OCI-LY7 (cell line): ENCODE measurements at regions not wholly inside any gene's neighbourhood (a gene's known extent, or its start where the extent isn't known, plus 50 kb on each side); places are given as distances from the start of the nearest gene placed in this dataset.

Source experiments
- BruUV-seq: library from RNA; stranded (reverse); fragments of 400-500 nt; replicated peaks from 2 replicates; lab custom pipeline; 2021; lab: Mats Ljungman, UMichigan
- CTCF ChIA-PET: fragments of 300-600 bp; sonication (Branson Sonifier 250); formaldehyde crosslinking; loops from one replicate; lab custom pipeline; 2022; ENCODE audit warnings: antibody characterized with exemption; ENCODE audit not compliant: unreplicated experiment; lab: Charles Lee
- POLR2A ChIA-PET: fragments of 300-600 bp; sonication (Branson Sonifier 250); formaldehyde crosslinking; loops from one replicate; lab custom pipeline; 2022; ENCODE audit warnings: antibody characterized with exemption; lab: Charles Lee
- DNase-seq: peaks from one replicate; pipeline ENCODE4 v3.0.0-alpha.2; 2015; ENCODE audit warnings: low spot score
- H2AFZ ChIP-seq: fragments of 200-600 bp; sonication (generic), shearing (Covaris generic); 2 replicates; pipeline ENCODE4 v1.6.1; 2014; ENCODE audit warnings: mild to moderate bottlenecking, antibody characterized with exemption, low read length, moderate library complexity
- H3K27ac ChIP-seq: fragments of 200-600 bp; sonication (generic); 2 replicates; pipeline ENCODE4 v1.5.1; 2014; ENCODE audit warnings: mixed run types, low read depth, mild to moderate bottlenecking, moderate library complexity, low read length, inconsistent platforms; ENCODE audit not compliant: poor library complexity, severe bottlenecking
- H3K36me3 ChIP-seq: fragments of 200-600 bp; sonication (generic); 2 replicates; pipeline ENCODE4 v1.6.1; 2014; ENCODE audit warnings: mild to moderate bottlenecking, antibody characterized with exemption, low read length, moderate library complexity, mixed read lengths; ENCODE audit not compliant: insufficient read depth
- H3K4me1 ChIP-seq: fragments of 200-600 bp; sonication (generic); 2 replicates; pipeline ENCODE4 v1.5.1; 2014; ENCODE audit warnings: mild to moderate bottlenecking, low read length; ENCODE audit not compliant: insufficient read depth, poor library complexity, severe bottlenecking
- H3K4me2 ChIP-seq: fragments of 200-600 bp; sonication (generic); 2 replicates; pipeline ENCODE4 v1.6.1; 2014; ENCODE audit warnings: mild to moderate bottlenecking, low read length
- H3K4me3 ChIP-seq: fragments of 200-600 bp; sonication (generic); 2 replicates; pipeline ENCODE4 v1.5.1; 2014; ENCODE audit warnings: mild to moderate bottlenecking, low read depth, low read length; ENCODE audit not compliant: poor library complexity, severe bottlenecking
- H3K79me2 ChIP-seq: fragments of 200-600 bp; sonication (generic); 2 replicates; pipeline ENCODE4 v1.6.1; 2016; ENCODE audit warnings: low read depth, mild to moderate bottlenecking, low read length, moderate library complexity, mixed read lengths; ENCODE audit not compliant: insufficient read depth
- H3K9me2 ChIP-seq: fragments of 200-600 bp; sonication (generic); 2 replicates; pipeline ENCODE4 v1.6.1; 2016; ENCODE audit warnings: mild to moderate bottlenecking, low read length, mixed read lengths; ENCODE audit not compliant: insufficient read depth
- H3K9me3 ChIP-seq: fragments of 200-600 bp; sonication (generic); 2 replicates; pipeline ENCODE4 v1.6.1; 2014; ENCODE audit warnings: mild to moderate bottlenecking, mixed run types, low read length, mixed read lengths
- H4K20me1 ChIP-seq: fragments of 200-600 bp; sonication (generic); 2 replicates; pipeline ENCODE4 v1.6.1; 2014; ENCODE audit warnings: mild to moderate bottlenecking, antibody characterized with exemption, low read length, moderate library complexity, mixed read lengths; ENCODE audit not compliant: insufficient read depth
- EZH2phosphoT487 ChIP-seq: fragments of 200-600 bp; sonication (generic); IDR thresholded peaks from 2 replicates; pipeline ENCODE4 v1.6.1; 2018; ENCODE audit warnings: low read depth, borderline replicate concordance, mild to moderate bottlenecking, mixed run types, antibody characterized with exemption, low read length, moderate library complexity, mixed read lengths
- intact Hi-C: fragments of 100-400 bp; cut with micrococcal nuclease; formaldehyde crosslinking; loops from one replicate; pipeline ENCODE4 v1.10.0; 2022; ENCODE audit not compliant: unreplicated experiment
- TF ChIP-seq, protein P1 (sequence below): fragments of 200-600 bp; sonication (generic); conservative IDR thresholded peaks from 2 replicates; pipeline ENCODE4 v1.5.1; 2014; ENCODE audit warnings: mild to moderate bottlenecking, antibody characterized with exemption, low read length, moderate library complexity, mixed read lengths

DNA sequence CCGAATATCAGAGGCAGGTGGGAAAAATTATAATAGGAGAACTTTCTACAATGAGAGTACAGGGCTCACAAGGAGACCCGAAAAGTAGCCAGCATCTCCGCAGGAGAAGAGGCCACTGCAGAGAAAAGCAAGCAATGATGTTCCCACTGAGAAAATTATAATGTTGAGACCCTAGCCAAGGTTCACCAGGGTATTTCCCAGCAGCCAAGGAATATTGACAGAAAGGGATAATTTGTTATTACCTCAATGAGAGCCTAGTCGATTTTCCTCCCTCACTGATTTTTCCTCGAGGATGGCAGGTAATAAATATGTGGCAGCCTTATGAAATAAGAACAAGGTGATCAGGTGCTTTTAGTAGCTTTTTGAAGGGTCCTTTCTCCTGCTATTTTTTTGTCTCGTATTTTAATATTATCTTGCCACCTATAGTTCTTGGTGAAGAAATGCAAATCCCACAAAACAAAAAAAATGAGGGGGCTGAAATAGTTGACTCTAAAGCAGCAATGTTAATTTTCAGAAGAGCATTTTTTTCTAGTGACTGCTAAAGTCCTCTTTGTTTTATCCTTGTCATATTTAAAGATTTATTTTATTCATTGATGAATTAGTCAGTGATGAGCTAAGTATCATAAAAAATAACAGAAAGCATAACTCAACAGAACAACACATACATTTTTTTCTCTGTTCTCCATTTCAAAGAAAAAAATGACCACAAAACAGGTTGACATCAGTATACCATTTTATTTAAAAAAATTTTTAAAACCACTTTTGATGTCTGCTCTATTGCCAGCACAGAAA lies 215.4 kb downstream of the KCNE4 start:
- H3K4me1 ChIP-seq: no peaks in the 10 kb centered on the region
- no peaks in the 10 kb centered on the region for H3K36me3 ChIP-seq
- H3K27ac ChIP-seq: no peak overlapping the region
- H3K4me2 ChIP-seq: no peak overlapping the region
- H2AFZ ChIP-seq: no peak overlapping the region
- intact Hi-C loops: no loop called here
- no TSS peak for BruUV-seq
- no peak for TF ChIP-seq EZH2phosphoT487
- TF ChIP-seq, protein P1, sequence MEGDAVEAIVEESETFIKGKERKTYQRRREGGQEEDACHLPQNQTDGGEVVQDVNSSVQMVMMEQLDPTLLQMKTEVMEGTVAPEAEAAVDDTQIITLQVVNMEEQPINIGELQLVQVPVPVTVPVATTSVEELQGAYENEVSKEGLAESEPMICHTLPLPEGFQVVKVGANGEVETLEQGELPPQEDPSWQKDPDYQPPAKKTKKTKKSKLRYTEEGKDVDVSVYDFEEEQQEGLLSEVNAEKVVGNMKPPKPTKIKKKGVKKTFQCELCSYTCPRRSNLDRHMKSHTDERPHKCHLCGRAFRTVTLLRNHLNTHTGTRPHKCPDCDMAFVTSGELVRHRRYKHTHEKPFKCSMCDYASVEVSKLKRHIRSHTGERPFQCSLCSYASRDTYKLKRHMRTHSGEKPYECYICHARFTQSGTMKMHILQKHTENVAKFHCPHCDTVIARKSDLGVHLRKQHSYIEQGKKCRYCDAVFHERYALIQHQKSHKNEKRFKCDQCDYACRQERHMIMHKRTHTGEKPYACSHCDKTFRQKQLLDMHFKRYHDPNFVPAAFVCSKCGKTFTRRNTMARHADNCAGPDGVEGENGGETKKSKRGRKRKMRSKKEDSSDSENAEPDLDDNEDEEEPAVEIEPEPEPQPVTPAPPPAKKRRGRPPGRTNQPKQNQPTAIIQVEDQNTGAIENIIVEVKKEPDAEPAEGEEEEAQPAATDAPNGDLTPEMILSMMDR: no peak
- POLR2A ChIA-PET: interaction anchor here (0.8 kb wide), 1 partner anchor 1804 kb away, joined by 3 read pairs; no protein-coding TSS in a partner anchor
- H3K9me3 ChIP-seq: no peaks in the 10 kb centered on the region
- H3K9me2 ChIP-seq: no peaks in the 10 kb centered on the region
- H3K79me2 ChIP-seq: no peaks in the 10 kb centered on the region
- DNase-seq: no peak
- H4K20me1 ChIP-seq: no peaks in the 10 kb centered on the region
- CTCF ChIA-PET: interaction anchor here (0.5 kb wide), 1 partner anchor 1857 kb away, joined by 3 read pairs; no protein-coding TSS in a partner anchor
- no peak overlapping the region for H3K4me3 ChIP-seq

- Histone ChIP-seq H3K9me2 (no peaks in the 10 kb centered on the region), H3K79me2 (no peaks in the 10 kb centered on the region), H3K4me3 (no peak overlapping the region), H4K20me1 (no peaks in the 10 kb centered on the region), H3K4me1 (no peaks in the 10 kb centered on the region), H3K36me3 (no peaks in the 10 kb centered on the region), H3K4me2 (no peak overlapping the region), H2AFZ (no peak overlapping the region), H3K27ac (no peak overlapping the region), H3K9me3 (no peaks in the 10 kb centered on the region)
- intact Hi-C loops: no loop called here
- ChIA-PET CTCF (no interaction called here), POLR2A (no interaction called here)
- TF ChIP-seq EZH2phosphoT487: no peak
- TF ChIP-seq, protein P1: no peak
- BruUV-seq: no TSS peak
- no peak for DNase-seq
Observed at GRCh38 chr2:223269386-223269785, 217.4 kb downstream of the KCNE4 start.

DNA sequence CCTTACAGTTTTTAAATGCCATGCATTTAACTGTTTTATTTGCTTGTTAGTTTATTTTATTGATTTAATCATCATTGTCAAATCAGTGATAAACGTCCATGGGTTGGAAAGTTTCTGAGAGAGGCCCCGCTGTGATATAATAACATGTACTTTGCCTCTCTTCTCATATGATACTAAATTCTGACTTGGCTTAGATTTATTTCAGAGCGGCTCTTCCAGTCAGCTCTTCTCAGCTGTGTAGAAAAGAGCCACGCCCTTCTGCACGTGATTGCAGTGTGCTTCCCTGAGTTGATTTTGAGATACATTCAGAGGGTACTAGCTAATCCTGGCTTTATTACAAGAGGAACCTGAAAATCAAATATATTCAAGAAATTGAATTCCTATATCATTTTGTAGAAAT lies 218.6 kb downstream of the KCNE4 start:
- H3K79me2 ChIP-seq: no peaks in the 10 kb centered on the region

More for the DNA sequence above, 218.6 kb downstream of the KCNE4 start:
- ChIA-PET CTCF (no interaction called here), POLR2A (no interaction called here)
- Histone ChIP-seq H2AFZ (no peak overlapping the region), H3K4me2 (no peak overlapping the region), H3K4me1 (no peaks in the 10 kb centered on the region), H3K9me2 (no peaks in the 10 kb centered on the region), H3K36me3 (no peaks in the 10 kb centered on the region), H4K20me1 (no peaks in the 10 kb centered on the region), H3K9me3 (no peaks in the 10 kb centered on the region), H3K4me3 (no peak overlapping the region), H3K27ac (no peak overlapping the region)
- BruUV-seq: no TSS peak
- TF ChIP-seq, protein P1: no peak
- no peak for TF ChIP-seq EZH2phosphoT487
- intact Hi-C loops: no loop called here
- DNase-seq: no peak
